MM.1S (cell line): ENCODE measurements at regions not wholly inside any gene's neighbourhood (a gene's known extent, or its start where the extent isn't known, plus 50 kb on each side); places are given as distances from the start of the nearest gene placed in this dataset.

Experiments used
- DNase-seq: peaks from one replicate; pipeline ENCODE4 v3.0.0-alpha.2; 2015
- H2AFZ ChIP-seq: fragments of 300-600 bp; sonication (generic); 2 replicates; pipeline ENCODE4 v1.6.0; 2016; ENCODE audit warnings: antibody characterized with exemption, low read length
- H3F3A ChIP-seq: fragments of 300-600 bp; sonication (generic); 2 replicates; pipeline ENCODE4 v1.6.1; 2016; ENCODE audit warnings: mild to moderate bottlenecking, antibody characterized with exemption, low read length, moderate library complexity, mixed read lengths; ENCODE audit not compliant: insufficient read depth
- H3K27ac ChIP-seq: fragments of 300-600 bp; sonication (generic); 2 replicates; pipeline ENCODE4 v1.5.1; 2016; ENCODE audit warnings: mild to moderate bottlenecking, low read length
- H3K27me3 ChIP-seq: fragments of 300-600 bp; sonication (generic); replicated peaks from 2 replicates; pipeline ENCODE4 v1.6.0; 2016; ENCODE audit warnings: low read length; ENCODE audit not compliant: insufficient read depth
- H3K36me3 ChIP-seq: fragments of 300-600 bp; sonication (generic); replicated peaks from 2 replicates; pipeline ENCODE4 v1.6.1; 2016; ENCODE audit warnings: mild to moderate bottlenecking, low read length, mixed read lengths; ENCODE audit not compliant: insufficient read depth
- H3K4me1 ChIP-seq: fragments of 300-600 bp; sonication (generic); 2 replicates; pipeline ENCODE4 v1.6.1; 2016; ENCODE audit warnings: low read length, mixed read lengths
- H3K4me2 ChIP-seq: fragments of 300-600 bp; sonication (generic); 2 replicates; pipeline ENCODE4 v1.6.0; 2016; ENCODE audit warnings: low read depth, low read length
- H3K4me3 ChIP-seq: fragments of 300-600 bp; sonication (generic); 2 replicates; pipeline ENCODE4 v1.5.1; 2016; ENCODE audit warnings: low read length, mixed read lengths
- H3K79me2 ChIP-seq: fragments of 300-600 bp; sonication (generic); 2 replicates; pipeline ENCODE4 v1.6.1; 2016; ENCODE audit warnings: mixed run types, low read length, mixed read lengths
- H3K9ac ChIP-seq: fragments of 300-600 bp; sonication (generic); 2 replicates; pipeline ENCODE4 v1.6.1; 2016; ENCODE audit warnings: low read length, mixed read lengths
- H3K9me2 ChIP-seq: fragments of 300-600 bp; sonication (generic); replicated peaks from 2 replicates; pipeline ENCODE4 v1.6.1; 2016; ENCODE audit warnings: mild to moderate bottlenecking, low read length, mixed read lengths; ENCODE audit not compliant: insufficient read depth
- H3K9me3 ChIP-seq: fragments of 300-600 bp; sonication (generic); replicated peaks from 2 replicates; pipeline ENCODE4 v1.6.1; 2016; ENCODE audit warnings: mild to moderate bottlenecking, low read length, mixed read lengths; ENCODE audit not compliant: insufficient read depth
- H4K20me1 ChIP-seq: fragments of 300-600 bp; sonication (generic); 2 replicates; pipeline ENCODE4 v1.6.1; 2016; ENCODE audit warnings: mild to moderate bottlenecking, low read length, moderate library complexity, mixed read lengths; ENCODE audit not compliant: insufficient read depth
- EZH2 ChIP-seq: fragments of 300-600 bp; sonication (generic); optimal IDR thresholded peaks from 2 replicates; pipeline ENCODE3; 2017; ENCODE audit warnings: low read depth, mild to moderate bottlenecking, antibody characterized with exemption, low read length, mixed read lengths
- EZH2phosphoT487 ChIP-seq: fragments of 300-600 bp; sonication (generic); IDR thresholded peaks from 2 replicates; pipeline ENCODE4 v1.6.1; 2018; ENCODE audit warnings: antibody characterized with exemption, low read length
- TF ChIP-seq, protein P1 (sequence below): fragments of 300-600 bp; sonication (generic); IDR thresholded peaks from 2 replicates; pipeline ENCODE4 v1.5.1; 2016; ENCODE audit warnings: antibody characterized with exemption, low read length, mixed read lengths

DNA sequence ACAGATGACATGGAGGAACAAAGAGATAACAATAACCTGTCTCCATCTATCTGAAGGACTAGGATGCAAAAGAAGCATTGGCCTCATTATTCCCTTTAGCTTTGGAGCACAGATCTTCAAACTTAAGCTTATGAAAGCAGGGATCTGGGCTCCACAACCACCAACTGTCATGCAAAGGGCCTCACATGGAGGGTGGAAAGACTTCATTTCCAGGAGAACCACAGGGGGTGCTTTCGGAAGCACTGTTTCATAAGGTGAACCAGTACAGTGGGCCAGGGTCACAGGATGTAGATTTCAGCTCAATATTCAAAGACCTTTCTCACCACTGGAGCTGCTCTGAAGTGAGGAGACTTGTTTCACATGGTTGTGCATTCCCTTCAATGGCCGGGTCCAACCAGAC, 55.1 kb upstream of the MYB start:
- H3K9ac ChIP-seq = no peak overlapping the region
- H3K4me1 ChIP-seq = 0 out of 2 replicates have a peak, but pooled peaks cover 5% of the 10 kb centered on the region
- H3K36me3 ChIP-seq = no peaks in the 10 kb centered on the region
- H2AFZ ChIP-seq = no peak overlapping the region
- no peak overlapping the region for H3K4me2 ChIP-seq
- H3K9me3 ChIP-seq = no peaks in the 10 kb centered on the region
- no peak for DNase-seq
- no peaks in the 10 kb centered on the region for H3K27me3 ChIP-seq
- no peaks in the 10 kb centered on the region for H4K20me1 ChIP-seq
- no peaks in the 10 kb centered on the region for H3F3A ChIP-seq
- H3K27ac ChIP-seq = no peak overlapping the region
- TF ChIP-seq EZH2phosphoT487 (no peak), EZH2 (no peak)
- TF ChIP-seq, protein P1, sequence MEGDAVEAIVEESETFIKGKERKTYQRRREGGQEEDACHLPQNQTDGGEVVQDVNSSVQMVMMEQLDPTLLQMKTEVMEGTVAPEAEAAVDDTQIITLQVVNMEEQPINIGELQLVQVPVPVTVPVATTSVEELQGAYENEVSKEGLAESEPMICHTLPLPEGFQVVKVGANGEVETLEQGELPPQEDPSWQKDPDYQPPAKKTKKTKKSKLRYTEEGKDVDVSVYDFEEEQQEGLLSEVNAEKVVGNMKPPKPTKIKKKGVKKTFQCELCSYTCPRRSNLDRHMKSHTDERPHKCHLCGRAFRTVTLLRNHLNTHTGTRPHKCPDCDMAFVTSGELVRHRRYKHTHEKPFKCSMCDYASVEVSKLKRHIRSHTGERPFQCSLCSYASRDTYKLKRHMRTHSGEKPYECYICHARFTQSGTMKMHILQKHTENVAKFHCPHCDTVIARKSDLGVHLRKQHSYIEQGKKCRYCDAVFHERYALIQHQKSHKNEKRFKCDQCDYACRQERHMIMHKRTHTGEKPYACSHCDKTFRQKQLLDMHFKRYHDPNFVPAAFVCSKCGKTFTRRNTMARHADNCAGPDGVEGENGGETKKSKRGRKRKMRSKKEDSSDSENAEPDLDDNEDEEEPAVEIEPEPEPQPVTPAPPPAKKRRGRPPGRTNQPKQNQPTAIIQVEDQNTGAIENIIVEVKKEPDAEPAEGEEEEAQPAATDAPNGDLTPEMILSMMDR = no peak
- no peaks in the 10 kb centered on the region for H3K9me2 ChIP-seq
- no peaks in the 10 kb centered on the region for H3K79me2 ChIP-seq
- no peak overlapping the region for H3K4me3 ChIP-seq

DNA sequence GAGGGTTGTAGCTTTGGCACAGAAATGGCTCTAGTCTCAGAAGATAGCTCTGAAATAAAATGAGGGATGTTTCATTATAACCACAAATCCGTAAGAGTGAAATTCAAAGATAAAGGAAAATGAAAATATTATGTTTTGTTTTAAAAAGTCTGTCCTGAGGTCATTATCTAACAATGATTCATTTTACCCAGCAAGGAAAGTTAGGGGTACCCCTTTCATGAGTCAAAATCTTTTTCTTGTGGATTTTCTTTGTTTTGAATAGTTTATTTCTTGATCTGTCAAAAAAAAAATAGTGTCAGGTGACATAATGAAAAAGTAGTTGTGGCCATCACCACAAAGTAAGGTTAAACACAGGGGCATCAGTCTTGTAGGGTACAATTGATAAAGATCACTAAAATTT, 59.7 kb upstream of the MYB start:
- Histone ChIP-seq H3K4me2 (no peak overlapping the region), H3K9ac (no peak overlapping the region), H3K27ac (no peak overlapping the region), H3K4me3 (no peak overlapping the region), H3F3A (peaks cover 6% of the 10 kb centered on the region), H3K9me3 (no peaks in the 10 kb centered on the region), H3K4me1 (peaks cover 13% of the 10 kb centered on the region; the same call in 1 of the 2 replicates), H4K20me1 (no peaks in the 10 kb centered on the region), H2AFZ (no peak overlapping the region), H3K79me2 (no peaks in the 10 kb centered on the region), H3K36me3 (no peaks in the 10 kb centered on the region), H3K27me3 (no peaks in the 10 kb centered on the region), H3K9me2 (no peaks in the 10 kb centered on the region)
- DNase-seq = no peak
- TF ChIP-seq, protein P1 = no peak
- no peak for TF ChIP-seq EZH2
- no peak for TF ChIP-seq EZH2phosphoT487

DNA sequence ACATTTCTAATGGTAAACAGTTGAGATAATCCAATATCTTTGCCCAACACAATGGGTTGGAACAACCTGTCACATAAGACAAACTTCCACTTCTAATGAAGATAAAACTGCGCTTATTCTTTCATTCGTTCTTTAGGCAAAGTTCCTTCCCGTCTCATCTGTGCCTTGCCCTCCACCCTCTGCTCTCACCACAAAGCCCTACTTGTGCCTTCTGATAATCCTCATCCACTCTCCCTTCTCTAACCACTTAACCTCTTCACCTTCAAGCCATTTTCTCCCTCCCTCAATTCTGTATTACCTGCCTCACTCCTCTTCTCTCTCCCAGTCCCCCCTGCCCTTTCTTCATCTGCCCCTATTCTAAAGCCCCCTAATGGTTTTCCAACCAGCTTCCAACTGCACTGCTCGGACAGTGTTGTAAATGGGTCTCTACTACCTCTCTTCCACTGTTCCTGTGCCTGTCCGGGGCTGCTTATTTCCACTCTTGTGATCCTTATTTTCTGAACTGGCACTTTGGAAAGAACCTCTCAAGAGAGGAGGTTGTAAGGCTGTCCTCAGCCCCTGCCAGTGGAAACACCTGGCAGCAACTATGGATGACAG, 62.9 kb upstream of the MYB start:
- H3K4me1 ChIP-seq = peaks cover 23% of the 10 kb centered on the region
- no peak overlapping the region for H2AFZ ChIP-seq
- no peak overlapping the region for H3K9ac ChIP-seq
- H3K27ac ChIP-seq = no peak overlapping the region
- H4K20me1 ChIP-seq = no peaks in the 10 kb centered on the region
- no peaks in the 10 kb centered on the region for H3K9me2 ChIP-seq
- H3K79me2 ChIP-seq = no peaks in the 10 kb centered on the region
- H3K4me3 ChIP-seq = no peak overlapping the region
- no peaks in the 10 kb centered on the region for H3K27me3 ChIP-seq
- peaks cover 6% of the 10 kb centered on the region for H3F3A ChIP-seq
- no peaks in the 10 kb centered on the region for H3K9me3 ChIP-seq
- H3K4me2 ChIP-seq = no peak overlapping the region
- TF ChIP-seq, protein P1 = no peak
- no peak for TF ChIP-seq EZH2phosphoT487
- no peak for TF ChIP-seq EZH2
- no peaks in the 10 kb centered on the region for H3K36me3 ChIP-seq
- no peak for DNase-seq
